HT1080 (cell line): ENCODE measurements at regions not wholly inside any gene's neighbourhood (a gene's known extent, or its start where the extent isn't known, plus 50 kb on each side); places are given as distances from the start of the nearest gene placed in this dataset.

Experiments
- DNase-seq: peaks from one replicate; pipeline ENCODE4 v3.0.0-alpha.2; 2015; ENCODE audit warnings: low read depth

GRCh38 chr1:10848109-10848684 is 51.8 kb upstream of the CASZ1 start:
- DNase-seq: no peak

DNA sequence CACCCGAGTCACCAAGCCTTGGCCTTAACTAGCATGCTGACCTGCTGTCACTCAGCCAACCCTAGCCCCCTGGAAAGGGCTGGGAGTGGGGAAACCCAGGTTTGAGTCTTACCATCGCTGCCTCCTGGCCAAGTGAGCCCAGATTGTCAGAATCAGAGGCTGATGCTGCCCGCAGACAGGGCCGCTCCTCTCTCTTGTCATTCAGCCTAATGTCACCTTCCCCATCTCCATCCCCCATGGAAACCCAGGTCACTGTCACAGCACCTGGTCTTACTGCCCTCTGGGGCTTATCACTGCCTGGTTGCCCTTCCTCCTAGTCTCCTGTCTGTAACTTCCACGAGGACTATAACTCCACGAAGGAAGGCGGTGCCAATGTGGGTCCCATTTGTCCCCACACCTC is 53.6 kb upstream of the CASZ1 start:
- no peak for DNase-seq

GRCh38 chr1:10851024-10852013 is 54.9 kb upstream of the CASZ1 start:
- DNase-seq: no peak

- DNase-seq: no peak
Measured at GRCh38 chr1:10852018-10852417, 55.6 kb upstream of the CASZ1 start.

- no peak for DNase-seq
Measured at GRCh38 chr1:10852486-10852885, 56.0 kb upstream of the CASZ1 start.

DNA sequence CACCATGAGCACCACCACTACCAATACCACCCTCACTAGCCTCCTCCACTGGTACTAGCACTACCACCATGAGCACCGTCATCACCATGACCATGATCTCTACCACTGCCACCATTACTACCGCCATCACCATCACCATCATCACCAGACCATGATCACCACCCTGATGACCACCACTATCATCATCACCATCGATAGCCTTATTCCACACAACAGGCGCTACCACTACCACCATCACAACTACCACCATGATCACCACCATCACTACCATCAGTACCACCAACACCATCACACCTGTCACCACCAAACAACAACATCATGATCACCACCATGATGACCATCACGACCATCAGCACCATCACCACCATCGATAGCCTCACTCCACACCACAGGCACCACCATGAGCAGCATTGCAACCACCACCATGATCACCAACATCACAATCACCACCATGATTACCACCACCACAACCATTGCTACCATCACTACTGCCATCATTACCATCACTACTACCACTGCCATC is 56.6 kb upstream of the CASZ1 start:
- no peak for DNase-seq

DNA sequence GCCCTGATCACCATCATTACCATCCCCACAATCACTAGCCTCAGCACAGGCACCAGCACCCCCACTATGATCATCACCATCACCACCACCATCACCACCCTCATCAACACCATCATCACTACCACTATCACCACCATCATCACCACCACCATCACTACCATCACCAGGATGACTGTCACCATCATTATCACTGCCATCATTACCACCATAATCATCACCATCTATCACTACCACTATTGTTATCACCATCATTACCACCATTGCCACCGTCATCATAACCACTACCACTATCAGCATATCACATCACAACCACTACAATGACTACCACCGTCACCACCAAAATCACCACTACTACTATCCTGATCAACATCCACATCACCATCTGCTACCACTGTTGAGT is 57.3 kb upstream of the CASZ1 start:
- no peak for DNase-seq

DNA sequence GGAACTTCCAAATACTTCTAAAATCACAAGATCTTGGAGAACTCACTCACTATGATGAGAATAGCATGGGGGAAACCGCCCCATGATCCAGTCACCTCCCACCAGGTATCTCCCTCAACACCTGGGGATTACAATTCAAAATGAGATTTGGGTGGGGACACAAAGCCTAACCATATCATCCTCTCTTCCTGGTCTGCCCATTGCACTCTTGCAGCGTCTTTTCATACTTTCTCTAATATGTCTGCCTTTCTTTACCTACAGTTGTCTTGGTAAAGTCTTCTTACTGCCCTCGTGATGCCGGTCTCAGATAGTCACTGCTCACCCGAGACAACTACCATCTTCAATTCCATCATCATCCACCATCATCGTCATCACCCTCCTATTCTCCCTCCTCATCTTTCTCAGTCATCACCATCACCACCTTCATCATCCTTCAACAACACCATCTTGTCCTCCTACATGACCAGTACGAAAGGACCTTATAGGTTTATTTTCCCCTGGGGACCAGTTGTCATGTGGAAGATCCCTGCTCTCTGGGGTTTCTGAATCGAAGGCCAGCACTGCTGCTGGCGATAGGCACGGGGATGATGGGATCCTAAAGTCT is 58.5 kb upstream of the CASZ1 start:
- DNase-seq: no peak

GRCh38 chr1:10856176-10856683 is 59.8 kb upstream of the CASZ1 start:
- DNase-seq: no peak

- no peak for DNase-seq
Measured at GRCh38 chr1:10856863-10857598, 60.6 kb upstream of the CASZ1 start.

GRCh38 chr1:10857687-10858086 is 61.2 kb upstream of the CASZ1 start:
- no peak for DNase-seq

- DNase-seq: no peak
Measured at GRCh38 chr1:10860218-10860617, 63.8 kb upstream of the CASZ1 start.

GRCh38 chr1:10860682-10861081 is 64.2 kb upstream of the CASZ1 start:
- DNase-seq: no peak

- DNase-seq: no peak
Measured at GRCh38 chr1:10861822-10862221, 65.4 kb upstream of the CASZ1 start.

GRCh38 chr1:10862743-10863335 is 66.4 kb upstream of the CASZ1 start:
- no peak for DNase-seq

- no peak for DNase-seq
Measured at GRCh38 chr1:10863886-10864285, 67.4 kb upstream of the CASZ1 start.

GRCh38 chr1:10864776-10865175 is 68.3 kb upstream of the CASZ1 start:
- no peak for DNase-seq

DNA sequence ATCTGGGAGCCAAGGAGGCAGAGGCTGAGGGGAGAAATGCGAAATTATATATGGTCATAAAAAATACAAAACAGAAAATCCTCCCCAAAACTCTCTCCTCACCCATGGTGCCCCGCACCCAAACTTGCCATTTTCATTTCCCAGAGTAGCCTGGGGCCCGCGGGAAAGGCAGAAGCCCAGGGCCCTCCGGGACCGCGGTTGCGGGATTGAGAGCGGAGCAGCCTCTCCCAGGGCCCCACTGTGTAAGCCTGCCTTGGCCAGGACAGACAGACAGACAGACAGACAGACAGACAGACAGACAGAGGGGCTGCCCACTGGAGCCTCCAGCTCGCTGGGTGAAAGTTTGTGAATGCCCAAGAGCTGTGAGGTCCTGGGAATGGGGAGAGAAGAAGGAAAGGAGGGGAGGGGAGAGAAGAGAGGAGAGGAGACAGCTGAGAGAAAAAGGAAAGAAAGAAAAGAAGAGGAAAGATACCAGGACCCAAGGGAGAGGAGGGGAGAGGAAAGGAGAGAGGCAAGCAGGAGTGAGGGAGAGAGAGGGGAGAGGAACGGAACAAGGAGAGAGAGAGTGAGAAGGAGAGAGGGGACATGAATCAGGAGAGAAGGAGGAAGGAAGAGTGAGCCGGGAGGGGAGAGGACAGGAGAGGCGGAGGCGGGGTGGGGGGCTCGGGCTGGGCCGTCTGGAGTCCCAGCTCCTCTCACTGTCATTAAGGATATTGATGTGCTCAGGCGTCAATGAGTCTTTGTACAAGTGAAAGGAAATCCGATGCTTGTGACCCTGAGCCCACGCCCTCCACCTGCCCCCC is 69.3 kb upstream of the CASZ1 start:
- DNase-seq: no peak

DNA sequence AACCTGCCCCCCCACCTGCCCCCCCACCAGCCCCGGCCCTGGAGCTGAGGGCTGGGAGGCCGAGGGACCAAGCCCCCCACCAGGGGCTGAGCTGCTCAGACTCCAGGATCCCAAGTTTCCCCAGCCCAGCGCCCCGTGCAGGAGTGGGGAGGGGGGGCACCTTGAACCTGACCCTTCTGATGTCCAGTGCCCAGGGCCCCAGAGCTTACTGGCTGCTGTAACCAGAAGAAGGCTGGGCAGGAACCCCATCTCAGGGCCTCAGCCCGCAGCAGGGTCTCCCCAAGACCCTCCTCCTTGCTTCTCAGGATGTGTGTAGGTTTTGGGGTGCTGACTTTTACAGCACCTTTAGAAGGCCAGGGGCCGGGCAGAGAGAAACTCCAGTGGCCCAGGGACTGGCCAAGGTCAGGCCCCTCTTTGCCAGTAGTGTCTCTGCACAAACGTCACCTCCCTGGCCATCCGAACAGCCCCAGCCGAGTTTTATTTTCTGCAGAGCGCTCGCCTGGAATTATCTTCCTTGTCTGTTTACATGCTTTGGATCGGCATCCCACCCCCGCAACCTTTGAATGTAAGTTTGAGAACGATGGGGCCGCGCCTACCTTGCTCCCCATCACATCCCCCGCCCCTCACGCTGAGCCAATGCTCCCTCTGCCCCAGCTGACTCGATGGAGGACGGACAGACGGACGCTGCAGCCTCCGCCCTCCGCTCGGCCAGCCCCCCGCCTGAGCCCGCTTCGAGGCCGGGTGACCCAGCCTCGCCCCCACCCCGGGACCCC is 70.1 kb upstream of the CASZ1 start:
- DNase-seq: no peak
